ENCODE measurements at regions not wholly inside any gene's neighbourhood (a gene's known extent, or its start where the extent isn't known, plus 50 kb on each side); places are given as distances from the start of the nearest gene placed in this dataset.

DNA sequence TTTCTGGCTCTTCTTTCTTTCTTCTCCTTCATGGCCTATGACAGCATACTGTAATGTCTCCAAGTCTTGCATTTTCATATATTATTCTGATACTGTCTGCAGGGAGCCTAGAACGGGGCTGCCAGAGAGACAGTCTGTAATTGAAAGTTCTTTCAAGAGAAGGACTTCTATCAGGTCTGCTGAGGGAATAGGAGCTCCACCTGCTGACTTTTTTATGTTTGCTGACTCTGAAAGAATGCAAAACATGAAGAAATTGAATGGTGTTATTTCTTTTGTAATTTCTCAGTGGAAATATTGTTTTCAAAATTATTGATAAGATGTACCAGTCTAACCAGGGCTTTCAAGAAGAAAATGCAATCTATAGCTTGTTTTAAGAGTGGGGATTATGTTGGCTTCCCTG lies 121.9 kb upstream of the RFX3 start:
- TF ChIP-seq, protein P1, sequence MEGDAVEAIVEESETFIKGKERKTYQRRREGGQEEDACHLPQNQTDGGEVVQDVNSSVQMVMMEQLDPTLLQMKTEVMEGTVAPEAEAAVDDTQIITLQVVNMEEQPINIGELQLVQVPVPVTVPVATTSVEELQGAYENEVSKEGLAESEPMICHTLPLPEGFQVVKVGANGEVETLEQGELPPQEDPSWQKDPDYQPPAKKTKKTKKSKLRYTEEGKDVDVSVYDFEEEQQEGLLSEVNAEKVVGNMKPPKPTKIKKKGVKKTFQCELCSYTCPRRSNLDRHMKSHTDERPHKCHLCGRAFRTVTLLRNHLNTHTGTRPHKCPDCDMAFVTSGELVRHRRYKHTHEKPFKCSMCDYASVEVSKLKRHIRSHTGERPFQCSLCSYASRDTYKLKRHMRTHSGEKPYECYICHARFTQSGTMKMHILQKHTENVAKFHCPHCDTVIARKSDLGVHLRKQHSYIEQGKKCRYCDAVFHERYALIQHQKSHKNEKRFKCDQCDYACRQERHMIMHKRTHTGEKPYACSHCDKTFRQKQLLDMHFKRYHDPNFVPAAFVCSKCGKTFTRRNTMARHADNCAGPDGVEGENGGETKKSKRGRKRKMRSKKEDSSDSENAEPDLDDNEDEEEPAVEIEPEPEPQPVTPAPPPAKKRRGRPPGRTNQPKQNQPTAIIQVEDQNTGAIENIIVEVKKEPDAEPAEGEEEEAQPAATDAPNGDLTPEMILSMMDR (IDR thresholded peaks at IDR 0.05) = no peak
- TF ChIP-seq ELF1 (IDR thresholded peaks at IDR 0.05) (no peak), NRF1 (IDR thresholded peaks at IDR 0.05; ENCODE audit: low read depth, low read length) (no peak), EP300 (IDR thresholded peaks at IDR 0.05; ENCODE audit: borderline replicate concordance in 1 of 2, low read depth in 1 of 2, low read length in 1 of 2) (no peak), FOXJ3 (CRISPR knock-in tag; IDR thresholded peaks at IDR 0.05) (no peak), TCF12 (IDR thresholded peaks at IDR 0.05) (no peak), TAF1 (IDR thresholded peaks at IDR 0.05; ENCODE audit: borderline replicate concordance, low read depth, low read length) (no peak), GATA2 (CRISPR knock-in tag; IDR thresholded peaks at IDR 0.05) (no peak)

Data from SK-N-SH (cell line).